Epidermal melanocyte (primary cell): ENCODE measurements at regions not wholly inside any gene's neighbourhood (a gene's known extent, or its start where the extent isn't known, plus 50 kb on each side); places are given as distances from the start of the nearest gene placed in this dataset.
"Not testable (repeated sequence)": the region's sequence is repeated elsewhere in the genome, so short reads cannot be mapped to it uniquely, and the experiment has no call there.

Experiments used
- DNase-seq: peaks from one replicate; pipeline ENCODE4 v3.0.0; 2011; ENCODE audit warnings: low spot score; ENCODE audit not compliant: insufficient read length

DNA sequence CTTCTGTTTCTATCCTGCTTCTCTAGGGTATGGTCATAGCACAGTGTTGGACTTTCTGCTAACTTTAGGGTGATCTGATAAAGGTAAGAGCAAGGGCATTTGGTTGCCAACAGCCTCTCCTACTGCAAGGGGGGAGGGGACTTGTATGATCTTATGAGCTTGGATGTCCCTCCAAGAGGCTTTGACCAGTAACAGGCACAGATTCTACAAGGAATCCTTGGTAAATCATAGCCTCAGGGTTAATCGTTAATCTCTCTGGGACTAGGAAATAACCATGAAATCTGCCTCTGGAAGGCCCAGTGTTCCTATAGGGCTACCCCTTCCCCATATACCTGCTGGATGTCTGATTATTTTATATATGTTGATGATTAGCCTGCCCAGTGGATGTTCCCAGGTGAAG, 134.8 kb upstream of the TNFSF4 start:
- DNase-seq: no peak

- DNase-seq: no peak
Observed at GRCh38 chr1:173342736-173343135, 134.4 kb upstream of the PRDX6 start.

DNA sequence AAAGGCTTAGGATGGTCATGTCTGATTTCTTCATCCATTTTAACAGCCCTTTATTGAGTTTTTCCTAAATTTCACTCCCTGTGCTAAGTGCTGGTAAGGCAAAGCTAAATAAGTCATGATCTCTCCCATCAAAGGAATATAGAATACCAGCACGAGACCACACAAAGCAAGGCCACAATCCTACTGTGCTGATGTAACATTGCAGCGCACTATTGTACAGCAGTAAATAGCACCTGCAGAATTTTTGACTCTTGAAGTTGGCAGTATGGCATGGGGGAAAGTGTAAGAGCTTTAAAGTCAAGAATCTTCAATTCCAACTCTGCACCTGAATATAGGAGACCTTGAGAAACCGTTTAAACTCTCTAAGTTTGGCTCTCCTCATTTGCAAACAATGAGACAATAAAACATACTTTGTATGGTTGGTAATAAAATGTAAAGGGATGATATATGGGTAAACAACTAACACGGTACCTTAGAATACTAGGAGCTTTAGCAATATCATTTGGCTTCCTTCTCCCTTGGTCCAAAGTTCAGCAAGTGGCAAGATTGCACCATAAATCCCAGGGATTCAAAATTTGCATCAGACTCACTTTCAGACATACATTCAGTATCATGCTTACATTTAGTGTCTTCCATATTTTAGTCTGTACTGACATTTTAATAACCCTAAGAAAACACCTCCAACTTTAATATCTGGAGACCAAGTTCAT, 132.9 kb upstream of the PRDX6 start:
- DNase-seq: no peak

DNA sequence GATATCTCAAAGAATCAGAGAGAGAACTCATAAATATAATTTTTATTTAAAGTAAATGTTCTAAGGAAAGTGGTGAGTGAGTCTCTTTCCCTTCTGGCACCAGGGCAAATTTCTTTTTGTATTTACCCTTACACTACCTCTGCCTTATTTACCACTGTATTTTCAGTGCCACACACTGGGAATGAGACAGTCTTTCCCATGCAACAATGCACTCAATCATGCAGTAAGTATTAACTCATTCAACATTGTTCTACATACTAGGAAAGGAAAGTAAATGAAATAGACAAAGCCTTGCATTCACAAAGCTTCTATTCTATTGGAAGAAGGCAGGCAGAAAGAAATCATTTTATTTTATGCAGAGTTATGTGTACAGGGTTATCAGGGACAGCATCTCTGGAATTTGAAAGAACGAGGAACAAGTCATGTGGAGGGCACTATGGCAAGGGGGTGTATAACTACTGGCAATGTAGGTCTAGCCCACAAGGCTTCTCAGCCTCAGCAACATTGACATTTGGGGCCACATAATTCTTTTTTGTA, 129.8 kb upstream of the PRDX6 start:
- DNase-seq: no peak

- not testable (repeated sequence) for DNase-seq
Observed at GRCh38 chr1:173352635-173353034, 124.5 kb upstream of the PRDX6 start.

DNA sequence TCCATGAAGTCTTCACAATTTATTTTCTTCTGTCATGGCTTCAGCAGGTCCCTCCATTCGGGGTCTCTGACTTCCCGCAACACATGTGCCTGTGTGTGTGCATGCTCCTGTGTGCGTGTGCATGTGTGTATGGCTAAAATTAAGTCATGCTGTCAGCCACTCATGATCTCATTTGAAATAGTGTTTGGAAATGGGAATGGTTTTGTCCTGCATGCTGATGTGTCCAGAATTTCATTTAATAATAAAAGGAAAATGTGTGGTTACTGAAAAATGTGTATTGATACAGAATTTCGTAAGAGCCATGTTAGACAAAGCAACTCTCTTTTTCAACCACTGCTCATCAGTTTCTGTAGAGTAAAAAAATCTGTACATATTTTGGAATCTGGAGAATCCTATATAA, 123.8 kb upstream of the PRDX6 start:
- DNase-seq: no peak

GRCh38 chr1:173354937-173355280, 122.2 kb upstream of the PRDX6 start:
- DNase-seq: no peak

- no peak for DNase-seq
Observed at GRCh38 chr1:173355281-173356031, 121.7 kb upstream of the PRDX6 start.

DNA sequence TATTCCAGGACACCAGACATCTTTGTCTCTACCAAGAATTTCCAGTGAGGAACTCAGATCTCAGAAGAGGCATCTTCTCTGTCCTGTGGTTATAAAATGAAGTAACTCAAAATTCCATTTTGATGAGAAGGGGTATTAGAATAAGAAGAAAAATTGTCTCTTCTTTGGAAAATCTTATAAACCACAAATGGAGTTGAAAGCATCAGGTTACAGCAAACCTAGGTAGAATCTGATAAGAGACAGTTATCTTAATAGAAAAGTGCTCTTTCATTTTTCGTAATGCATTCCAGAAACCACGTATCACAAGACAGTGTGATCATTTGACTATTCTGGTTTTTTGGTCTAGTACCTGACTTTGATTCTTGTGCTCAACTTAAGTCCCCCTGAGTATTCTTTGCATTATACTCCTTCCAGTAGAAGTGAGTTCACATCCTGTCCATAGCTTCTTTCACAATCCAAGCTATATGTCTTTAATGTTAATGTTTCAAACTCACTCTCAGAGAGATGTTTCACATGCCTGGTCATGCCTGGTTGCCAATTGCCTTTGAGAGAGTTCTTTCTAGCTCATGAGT, 120.9 kb upstream of the PRDX6 start:
- DNase-seq: no peak

- no peak for DNase-seq
Observed at GRCh38 chr1:173360487-173361063, 116.6 kb upstream of the PRDX6 start.

DNA sequence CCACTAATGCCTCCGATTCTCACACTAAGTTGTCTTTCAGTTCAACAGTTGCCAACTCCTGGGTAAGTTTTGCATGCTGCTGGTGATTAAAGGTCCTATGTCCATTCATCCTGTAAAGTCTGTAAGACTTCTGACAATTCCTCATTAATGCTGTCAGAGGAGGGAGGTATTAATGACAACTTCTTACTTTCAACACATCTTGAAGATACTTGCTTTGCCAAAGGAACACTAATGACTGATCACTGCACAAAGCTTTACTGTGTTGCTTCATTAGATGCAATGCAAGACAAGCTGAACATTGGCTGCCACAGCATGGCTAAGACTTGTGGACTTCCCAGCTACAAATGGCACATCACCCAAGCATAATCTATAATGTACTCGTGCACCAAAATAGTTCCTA, 114.6 kb upstream of the PRDX6 start:
- no peak for DNase-seq

- no peak for DNase-seq
Observed at GRCh38 chr1:173364827-173365226, 112.3 kb upstream of the PRDX6 start.

GRCh38 chr1:173365341-173365740, 111.8 kb upstream of the PRDX6 start:
- DNase-seq: no peak

DNA sequence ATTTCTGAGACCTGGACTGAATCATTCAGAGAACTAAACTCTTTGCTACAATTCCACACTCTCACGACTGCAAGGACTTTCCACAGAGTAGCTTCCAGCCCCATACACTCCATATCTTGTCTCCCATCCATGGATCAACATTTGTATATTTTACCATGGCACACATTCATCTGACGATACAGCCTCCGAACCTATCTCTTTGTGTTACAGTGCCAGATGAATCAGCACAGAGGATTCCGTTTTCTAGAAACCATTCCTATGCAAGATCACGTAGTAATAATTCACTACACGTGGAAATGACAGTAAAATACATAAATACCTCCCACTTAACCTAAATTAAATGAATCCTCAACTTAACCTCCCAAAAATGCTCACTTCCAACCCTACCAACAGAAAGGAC, 110.0 kb upstream of the PRDX6 start:
- no peak for DNase-seq

DNA sequence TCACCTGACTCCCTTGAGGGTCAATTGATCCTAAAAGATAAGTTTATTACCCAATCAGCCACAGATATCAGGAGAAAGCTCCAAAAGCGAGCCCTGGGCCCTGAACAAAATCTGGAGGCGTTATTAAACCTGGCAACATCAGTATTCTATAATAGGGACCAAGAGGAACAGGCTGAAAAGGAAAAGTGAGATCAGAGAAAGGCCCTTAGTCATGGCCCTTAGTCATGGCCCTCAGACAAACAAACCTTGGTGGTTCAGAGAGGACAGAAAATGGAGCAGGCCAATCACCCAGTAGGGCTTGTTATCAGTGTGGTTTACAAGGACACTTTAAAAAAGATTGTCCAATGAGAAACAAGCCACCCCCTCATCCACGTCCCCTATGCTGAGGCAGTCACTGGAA, 106.5 kb upstream of the PRDX6 start:
- DNase-seq: not testable (repeated sequence)

- DNase-seq: not testable (repeated sequence)
Observed at GRCh38 chr1:173376065-173376464, 101.1 kb upstream of the PRDX6 start.

GRCh38 chr1:173377266-173377665, 99.9 kb upstream of the PRDX6 start:
- DNase-seq: no peak

DNA sequence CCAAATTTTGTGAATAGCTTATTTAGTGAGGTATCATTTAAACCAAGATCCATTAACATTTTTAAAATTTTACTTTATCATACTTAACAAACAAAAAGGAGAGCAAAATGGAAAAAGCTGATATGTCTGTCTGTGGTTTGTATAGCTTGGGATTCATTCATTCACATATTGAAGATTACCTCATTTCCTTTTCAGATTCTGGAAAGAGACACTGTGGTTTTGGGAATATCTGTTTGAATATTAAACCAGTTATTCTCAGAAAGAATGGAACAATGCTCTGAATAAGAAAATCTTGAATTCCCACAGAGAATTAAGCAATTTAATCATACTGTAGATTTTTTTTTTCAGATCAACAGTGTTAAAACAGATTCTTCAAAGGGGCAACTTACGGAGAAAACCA, 93.8 kb upstream of the PRDX6 start:
- no peak for DNase-seq

- DNase-seq: no peak
Observed at GRCh38 chr1:173388352-173388751, 88.8 kb upstream of the PRDX6 start.

- DNase-seq: no peak
Observed at GRCh38 chr1:173392895-173393658, 84.1 kb upstream of the PRDX6 start.

GRCh38 chr1:173393659-173394000, 83.5 kb upstream of the PRDX6 start:
- DNase-seq: no peak

- DNase-seq: not testable (repeated sequence)
Observed at GRCh38 chr1:173394813-173395212, 82.3 kb upstream of the PRDX6 start.
